Nephron progenitor cell (in vitro differentiated cells): ENCODE measurements at regions not wholly inside any gene's neighbourhood (a gene's known extent, or its start where the extent isn't known, plus 50 kb on each side); places are given as distances from the start of the nearest gene placed in this dataset.

Experiments
- DNase-seq: peaks from one replicate; pipeline ENCODE4 v3.0.0; 2021
- H3K27ac Mint-ChIP-seq: 2 replicates; pipeline ENCODE4 v1.8.0; 2021; ENCODE audit warnings: mild to moderate bottlenecking, moderate library complexity, mixed read lengths
- H3K27me3 Mint-ChIP-seq: 2 replicates; pipeline ENCODE4 v1.8.0; 2021; ENCODE audit warnings: mild to moderate bottlenecking, low read depth, mixed read lengths; ENCODE audit not compliant: poor library complexity
- H3K36me3 Mint-ChIP-seq: 2 replicates; pipeline ENCODE4 v1.8.0; 2021; ENCODE audit warnings: low read depth, mixed read lengths
- H3K4me1 Mint-ChIP-seq: 2 replicates; pipeline ENCODE4 v1.8.0; 2021; ENCODE audit warnings: mixed read lengths
- H3K4me3 Mint-ChIP-seq: 2 replicates; pipeline ENCODE4 v1.8.0; 2021; ENCODE audit warnings: mild to moderate bottlenecking, moderate library complexity, mixed read lengths
- H3K9me3 Mint-ChIP-seq: 2 replicates; pipeline ENCODE4 v1.8.0; 2021; ENCODE audit warnings: mild to moderate bottlenecking, moderate library complexity, mixed read lengths
- TF ChIP-seq, protein P1 (sequence below): fragments of 200-600 bp; sonication (generic); IDR thresholded peaks from 2 replicates; pipeline ENCODE4 v1.5.0; 2021; ENCODE audit warnings: antibody characterized with exemption

DNA sequence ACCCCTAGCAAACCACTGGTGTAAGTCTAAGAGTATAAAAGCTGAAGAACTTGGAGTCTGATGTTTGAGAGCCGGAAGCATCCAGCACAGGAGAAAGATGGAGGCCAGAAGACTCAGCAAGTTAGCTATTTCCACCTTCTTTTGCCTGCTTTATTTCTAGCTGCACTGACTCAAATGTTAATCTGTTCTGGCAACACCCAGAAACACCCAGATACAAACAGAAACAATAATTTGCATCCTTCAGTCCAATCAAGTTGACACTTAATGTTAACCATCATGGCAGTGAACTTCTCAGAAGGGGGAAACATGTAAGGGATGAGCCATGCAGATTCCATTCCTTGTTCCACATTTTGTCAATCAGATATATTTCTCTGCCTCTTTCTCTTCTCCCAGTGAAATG, 101.8 kb upstream of the FERD3L start:
- TF ChIP-seq, protein P1, sequence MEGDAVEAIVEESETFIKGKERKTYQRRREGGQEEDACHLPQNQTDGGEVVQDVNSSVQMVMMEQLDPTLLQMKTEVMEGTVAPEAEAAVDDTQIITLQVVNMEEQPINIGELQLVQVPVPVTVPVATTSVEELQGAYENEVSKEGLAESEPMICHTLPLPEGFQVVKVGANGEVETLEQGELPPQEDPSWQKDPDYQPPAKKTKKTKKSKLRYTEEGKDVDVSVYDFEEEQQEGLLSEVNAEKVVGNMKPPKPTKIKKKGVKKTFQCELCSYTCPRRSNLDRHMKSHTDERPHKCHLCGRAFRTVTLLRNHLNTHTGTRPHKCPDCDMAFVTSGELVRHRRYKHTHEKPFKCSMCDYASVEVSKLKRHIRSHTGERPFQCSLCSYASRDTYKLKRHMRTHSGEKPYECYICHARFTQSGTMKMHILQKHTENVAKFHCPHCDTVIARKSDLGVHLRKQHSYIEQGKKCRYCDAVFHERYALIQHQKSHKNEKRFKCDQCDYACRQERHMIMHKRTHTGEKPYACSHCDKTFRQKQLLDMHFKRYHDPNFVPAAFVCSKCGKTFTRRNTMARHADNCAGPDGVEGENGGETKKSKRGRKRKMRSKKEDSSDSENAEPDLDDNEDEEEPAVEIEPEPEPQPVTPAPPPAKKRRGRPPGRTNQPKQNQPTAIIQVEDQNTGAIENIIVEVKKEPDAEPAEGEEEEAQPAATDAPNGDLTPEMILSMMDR, result no peak
- Mint-ChIP-seq H3K9me3 (peaks cover 20% of the 10 kb centered on the region), H3K4me3 (no peak overlapping the region), H3K4me1 (peaks cover 4% of the 10 kb centered on the region), H3K27me3 (no peaks in the 10 kb centered on the region), H3K36me3 (peaks cover 4% of the 10 kb centered on the region), H3K27ac (no peak overlapping the region)
- no peak for DNase-seq

- TF ChIP-seq, protein P1, result no peak
- no peak overlapping the region for H3K4me3 Mint-ChIP-seq
- no peaks in the 10 kb centered on the region for H3K27me3 Mint-ChIP-seq
These were observed 97.0 kb upstream of the FERD3L start for GRCh38 chr7:19242246-19242645.

DNA sequence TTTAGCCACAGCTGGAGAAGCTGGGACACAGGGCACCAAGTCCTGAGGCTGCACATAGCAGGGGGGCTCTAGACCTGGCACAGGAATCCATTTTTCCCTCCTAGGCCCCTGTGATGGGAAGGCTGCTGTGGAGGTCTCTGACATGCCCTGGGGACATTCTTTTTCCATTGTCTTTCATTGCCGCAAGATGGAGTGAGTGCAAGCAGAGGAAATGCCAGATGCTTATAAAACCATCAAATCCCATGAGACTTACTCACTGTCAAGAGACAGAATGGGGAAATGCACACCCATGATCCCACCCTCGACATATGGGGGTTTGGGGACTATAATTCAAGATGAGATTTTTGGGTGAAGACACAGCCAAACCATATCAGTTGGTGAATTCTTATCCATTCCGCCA, 94.7 kb upstream of the FERD3L start:
- Mint-ChIP-seq H3K9me3 (peaks cover 33% of the 10 kb centered on the region), H3K27ac (no peak overlapping the region), H3K36me3 (peaks cover 7% of the 10 kb centered on the region), H3K4me1 (no peaks in the 10 kb centered on the region), H3K27me3 (no peaks in the 10 kb centered on the region), H3K4me3 (no peak overlapping the region)
- TF ChIP-seq, protein P1, result no peak
- no peak for DNase-seq

More at GRCh38 chr7:19242246-19242645, 97.0 kb upstream of the FERD3L start:
- peaks cover 42% of the 10 kb centered on the region for H3K9me3 Mint-ChIP-seq
- H3K27ac Mint-ChIP-seq, result no peak overlapping the region
- H3K4me1 Mint-ChIP-seq, result peaks cover 4% of the 10 kb centered on the region
- H3K36me3 Mint-ChIP-seq, result peaks cover 11% of the 10 kb centered on the region
- DNase-seq, result no peak

DNA sequence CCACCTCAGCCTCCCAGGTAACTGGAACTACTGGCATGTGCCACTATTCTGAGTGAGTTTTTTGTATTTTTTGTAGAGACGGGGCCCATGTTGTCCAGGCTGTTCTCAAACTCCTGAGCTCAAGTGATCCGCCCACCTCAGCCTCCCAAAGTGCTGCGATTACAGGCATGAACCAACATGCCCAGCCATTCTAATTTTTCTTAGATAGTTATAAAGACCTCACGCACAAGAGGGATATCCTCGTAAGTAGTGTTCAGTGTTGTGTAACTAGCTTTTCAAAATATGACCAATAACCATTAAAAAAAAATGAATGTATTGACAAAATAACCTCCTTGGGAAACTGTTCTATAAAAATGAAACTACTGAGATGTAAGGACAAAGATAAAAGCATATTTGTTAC, 90.5 kb upstream of the FERD3L start:
- Mint-ChIP-seq H3K4me3 (no peak overlapping the region), H3K27ac (no peak overlapping the region), H3K36me3 (no peaks in the 10 kb centered on the region), H3K9me3 (peaks cover 29% of the 10 kb centered on the region), H3K27me3 (no peaks in the 10 kb centered on the region), H3K4me1 (no peaks in the 10 kb centered on the region)
- DNase-seq, result no peak
- TF ChIP-seq, protein P1, result no peak

- peaks cover 30% of the 10 kb centered on the region for H3K9me3 Mint-ChIP-seq
- no peak for DNase-seq
- H3K27ac Mint-ChIP-seq, result no peak overlapping the region
- H3K36me3 Mint-ChIP-seq, result peaks cover 13% of the 10 kb centered on the region
- H3K4me1 Mint-ChIP-seq, result no peaks in the 10 kb centered on the region
- H3K4me3 Mint-ChIP-seq, result no peak overlapping the region
- TF ChIP-seq, protein P1, result no peak
- H3K27me3 Mint-ChIP-seq, result peaks cover 2% of the 10 kb centered on the region
These were observed 79.7 kb upstream of the FERD3L start for GRCh38 chr7:19224951-19225350.

DNA sequence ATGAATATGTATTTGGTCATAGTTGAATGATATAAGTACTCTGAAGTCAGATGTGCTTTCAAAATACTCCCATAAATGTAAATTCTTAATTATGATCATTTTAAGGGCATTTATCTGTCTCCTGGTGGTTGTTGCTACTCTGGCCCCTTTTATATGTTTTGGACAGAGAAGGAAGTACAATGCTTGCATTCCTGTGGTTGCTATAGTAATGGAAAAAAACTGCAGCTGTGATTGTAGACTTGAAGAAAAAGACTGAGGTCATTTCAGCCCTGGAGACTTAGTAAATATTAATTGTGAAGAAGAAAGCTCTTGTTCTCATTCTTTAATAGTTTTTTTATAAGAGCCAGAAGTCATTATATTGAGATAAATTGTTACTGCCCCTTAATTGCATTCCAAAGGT, 70.2 kb upstream of the FERD3L start:
- Mint-ChIP-seq H3K27me3 (no peaks in the 10 kb centered on the region), H3K4me1 (peaks cover 7% of the 10 kb centered on the region), H3K27ac (no peak overlapping the region), H3K9me3 (peaks cover 16% of the 10 kb centered on the region), H3K36me3 (no peaks in the 10 kb centered on the region), H3K4me3 (no peak overlapping the region)
- TF ChIP-seq, protein P1, result no peak
- DNase-seq, result no peak
